NCI-H226 (cell line): ENCODE measurements at regions not wholly inside any gene's neighbourhood (a gene's known extent, or its start where the extent isn't known, plus 50 kb on each side); places are given as distances from the start of the nearest gene placed in this dataset.
A peak's percentile ranks its signal among the peaks of the same experiment; 100 is the strongest.

Source experiments
- DNase-seq: peaks from one replicate; pipeline ENCODE4 v3.0.0-alpha.2; 2015

DNA sequence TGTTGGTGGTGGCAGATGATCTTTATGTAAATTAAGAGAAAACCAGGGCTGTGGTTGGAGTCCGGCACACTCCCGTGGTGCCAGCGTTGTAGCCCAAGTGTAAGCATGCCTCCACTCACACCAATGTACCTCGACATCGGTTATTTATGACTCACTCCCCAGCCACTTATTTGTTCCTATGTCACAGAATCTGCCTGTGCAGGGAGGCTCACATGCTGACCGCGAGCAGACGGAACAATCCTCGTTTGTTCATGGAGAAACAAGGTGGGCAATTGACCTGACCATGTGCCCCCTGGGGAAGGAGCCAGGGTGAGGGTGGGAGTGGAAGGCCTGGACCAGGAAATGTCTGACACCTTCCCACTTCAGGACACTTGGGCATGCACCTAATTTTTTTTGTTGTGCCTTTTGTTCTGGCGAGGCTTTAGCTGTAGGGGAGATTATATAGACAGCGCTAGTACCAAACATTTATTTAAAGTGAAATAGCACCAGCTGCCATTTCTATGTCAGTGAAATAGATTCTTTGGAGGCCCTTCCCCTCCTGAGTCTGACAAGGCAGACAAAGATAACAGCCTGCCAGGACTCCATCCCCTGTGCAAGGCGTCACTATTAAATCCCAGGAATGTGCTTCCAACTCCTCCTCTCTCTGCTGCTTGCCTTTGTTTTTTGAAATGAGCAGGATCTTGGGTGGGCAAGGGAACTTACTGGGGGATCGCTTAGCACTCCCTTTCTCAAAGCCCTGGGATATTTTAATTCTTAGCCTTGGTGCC lies 394.2 kb downstream of the FGF9 start:
- DNase-seq, result peak; percentile 35

DNA sequence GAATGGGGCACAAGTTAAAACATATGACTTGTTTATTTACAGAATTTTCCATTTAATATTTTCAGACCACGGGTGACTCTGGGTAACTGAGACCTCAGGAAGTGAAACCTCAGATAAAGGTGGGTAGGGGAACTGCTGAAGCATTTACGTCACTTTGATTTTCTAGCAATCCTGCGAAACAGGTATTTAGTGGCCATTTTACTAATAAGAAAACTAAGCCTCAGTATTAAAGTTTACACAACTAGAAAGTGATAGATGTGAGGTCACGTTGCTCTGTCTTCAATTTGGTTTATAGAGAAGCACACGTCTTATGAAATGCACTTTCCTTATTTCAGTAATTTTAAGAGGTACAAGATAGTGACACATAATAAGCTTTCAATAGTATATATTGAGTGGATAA lies 402.8 kb downstream of the FGF9 start:
- no peak for DNase-seq

DNA sequence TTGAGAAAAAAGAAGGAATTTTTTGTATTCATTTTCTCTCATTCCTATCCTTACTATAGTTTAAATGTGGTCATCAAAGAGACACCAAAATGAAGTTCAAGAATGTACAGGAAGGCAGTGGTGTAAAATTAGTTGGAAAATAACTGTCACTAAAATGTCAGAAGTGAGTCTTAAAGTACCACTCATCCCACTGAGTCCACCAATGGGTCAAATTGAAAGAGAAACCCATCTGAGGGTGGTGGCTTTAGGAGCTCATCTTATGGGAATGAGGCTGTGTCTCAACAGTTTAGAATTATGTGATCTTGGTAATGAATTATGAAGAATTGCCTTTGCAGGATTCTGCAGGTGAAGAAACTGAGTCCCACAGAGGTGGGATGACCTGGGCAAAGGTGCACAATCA lies 403.5 kb downstream of the FGF9 start:
- no peak for DNase-seq

DNA sequence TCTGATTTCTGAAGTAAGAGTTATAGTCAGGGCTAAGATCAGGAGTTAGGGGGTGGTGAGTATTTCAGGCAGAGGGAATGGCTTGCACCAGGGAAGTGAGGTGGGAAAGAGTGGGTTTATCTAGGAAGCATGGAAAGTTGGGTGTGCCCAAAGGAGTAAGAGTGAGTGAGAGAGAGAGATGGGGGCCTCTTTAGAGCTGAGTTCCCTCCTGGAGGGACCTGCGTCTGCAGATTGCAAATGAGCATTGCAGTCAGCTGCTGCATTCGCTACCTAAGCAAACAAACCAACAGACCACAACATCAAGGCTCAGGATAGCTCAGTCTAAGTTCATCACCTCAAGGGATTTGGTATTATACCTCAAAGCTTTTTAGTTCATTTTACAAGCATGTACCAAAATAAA lies 405.8 kb downstream of the FGF9 start:
- no peak for DNase-seq

DNA sequence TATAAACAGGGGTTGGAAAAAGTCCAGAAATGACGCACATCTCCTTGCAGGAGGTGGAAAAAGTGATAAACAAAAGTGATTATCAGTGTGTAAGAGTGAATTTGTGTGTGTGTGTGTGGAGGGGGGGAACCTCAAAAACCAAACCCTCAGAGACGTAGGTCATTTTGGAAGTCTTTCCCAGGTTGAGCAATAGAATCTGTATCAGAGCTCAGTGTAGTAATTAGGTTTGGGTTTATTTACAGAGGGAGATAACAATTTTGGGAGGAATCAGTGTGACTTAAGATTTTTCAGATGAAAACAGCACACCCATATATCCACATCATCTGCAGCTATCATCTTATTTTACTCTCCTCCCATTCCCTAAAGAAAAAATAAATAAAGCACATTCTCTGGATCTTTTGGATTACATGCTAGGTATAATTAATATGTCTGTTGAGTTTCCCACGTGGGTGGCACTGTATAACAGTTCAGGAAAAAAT lies 406.4 kb downstream of the FGF9 start:
- DNase-seq, result peak; percentile 10

- no peak for DNase-seq
Observed at GRCh38 chr13:22077764-22078163, 406.9 kb downstream of the FGF9 start.

- DNase-seq, result no peak
Observed at GRCh38 chr13:22079961-22080360, 409.1 kb downstream of the FGF9 start.

DNA sequence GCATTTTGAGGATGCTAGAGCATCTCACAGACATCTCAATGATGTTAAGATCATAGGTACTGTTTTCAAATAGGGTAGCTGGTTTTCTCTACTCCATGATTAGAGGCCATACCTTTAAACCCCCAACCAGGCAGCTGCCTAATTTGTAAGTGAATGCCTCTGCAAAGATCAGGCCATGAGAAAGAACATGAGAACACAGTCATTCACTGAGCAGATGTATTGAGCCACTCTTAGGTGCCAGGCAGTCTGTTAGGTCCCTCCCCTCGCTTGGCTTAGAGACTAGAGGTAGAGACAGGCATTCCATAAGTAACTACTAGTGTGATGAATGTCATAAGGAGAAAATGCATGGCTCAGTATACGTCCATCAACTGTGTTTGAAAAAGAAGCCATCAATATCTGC lies 410.0 kb downstream of the FGF9 start:
- DNase-seq, result no peak

DNA sequence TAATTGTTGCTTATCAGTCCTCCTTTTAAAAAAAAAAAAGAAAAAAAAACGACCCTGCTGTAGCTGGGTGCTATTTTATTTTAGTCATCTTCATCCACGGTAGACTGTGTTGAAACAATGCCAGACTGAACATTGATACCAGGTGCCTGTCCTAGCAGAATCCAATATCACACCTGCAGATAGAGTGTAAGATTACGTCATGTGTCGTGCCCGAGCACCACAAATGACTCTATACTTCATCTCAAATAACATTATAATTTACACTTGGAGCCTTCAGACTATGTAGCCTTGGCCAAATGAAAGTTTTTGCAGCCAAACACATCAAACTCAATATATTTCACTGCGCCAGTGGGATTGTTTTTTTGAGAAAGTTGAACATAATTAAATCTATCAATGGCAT lies 410.6 kb downstream of the FGF9 start:
- DNase-seq, result no peak

- DNase-seq, result no peak
Observed at GRCh38 chr13:22082030-22082429, 411.2 kb downstream of the FGF9 start.

- DNase-seq, result no peak
Observed at GRCh38 chr13:22082437-22083100, 411.7 kb downstream of the FGF9 start.

DNA sequence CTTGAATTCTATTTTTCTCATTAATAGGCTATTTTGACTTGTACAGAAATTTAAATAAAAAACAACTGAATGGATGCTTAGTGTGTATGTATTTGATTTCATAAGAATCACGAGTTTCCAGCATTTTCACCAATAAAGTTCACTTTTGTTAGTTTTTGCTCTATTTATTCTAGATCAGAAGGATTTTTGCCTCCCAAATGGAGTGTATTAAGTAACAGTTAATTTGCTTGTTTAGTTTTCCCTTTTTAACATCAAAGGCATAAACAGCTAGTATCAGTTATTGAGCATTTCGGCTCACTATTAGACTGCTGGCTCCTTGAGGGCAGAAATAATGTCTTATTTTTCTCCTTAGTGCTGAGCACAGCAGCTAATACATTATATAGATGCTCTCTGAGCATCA lies 414.1 kb downstream of the FGF9 start:
- no peak for DNase-seq

DNA sequence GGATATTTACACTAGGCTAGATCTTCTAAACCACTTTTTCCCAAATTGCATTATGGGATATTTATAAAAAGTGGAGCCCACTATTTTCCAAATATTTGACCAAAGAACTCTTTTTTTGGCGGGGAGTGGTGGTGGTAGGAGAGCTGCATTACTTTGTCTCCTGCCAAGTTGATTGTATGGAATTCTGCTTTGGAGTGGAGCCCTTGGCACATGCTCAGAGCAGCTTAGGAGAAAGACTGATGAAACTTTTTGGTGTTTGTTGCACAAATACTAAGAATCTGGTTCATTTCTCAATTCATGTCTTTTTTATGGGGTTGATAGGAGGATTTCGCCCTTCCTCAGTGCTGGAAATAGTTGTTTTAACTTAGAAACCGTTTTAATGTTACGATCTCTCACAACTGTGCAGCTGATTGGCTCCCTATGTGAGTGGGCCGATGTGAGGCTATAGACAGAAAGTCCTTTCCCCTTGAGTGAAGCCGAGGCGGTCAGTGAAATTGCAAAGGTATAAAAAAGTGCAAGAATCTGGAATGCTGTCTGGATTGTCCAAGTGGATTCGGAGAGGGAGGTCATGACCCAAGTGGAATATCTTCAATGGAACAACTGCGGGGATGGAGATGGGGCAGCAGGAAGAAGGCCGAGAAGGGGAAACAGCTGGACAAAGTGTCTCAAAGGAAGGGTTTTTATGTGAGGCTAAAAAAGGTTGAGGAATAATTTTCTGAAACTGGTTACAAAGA lies 415.9 kb downstream of the FGF9 start:
- DNase-seq, result no peak

DNA sequence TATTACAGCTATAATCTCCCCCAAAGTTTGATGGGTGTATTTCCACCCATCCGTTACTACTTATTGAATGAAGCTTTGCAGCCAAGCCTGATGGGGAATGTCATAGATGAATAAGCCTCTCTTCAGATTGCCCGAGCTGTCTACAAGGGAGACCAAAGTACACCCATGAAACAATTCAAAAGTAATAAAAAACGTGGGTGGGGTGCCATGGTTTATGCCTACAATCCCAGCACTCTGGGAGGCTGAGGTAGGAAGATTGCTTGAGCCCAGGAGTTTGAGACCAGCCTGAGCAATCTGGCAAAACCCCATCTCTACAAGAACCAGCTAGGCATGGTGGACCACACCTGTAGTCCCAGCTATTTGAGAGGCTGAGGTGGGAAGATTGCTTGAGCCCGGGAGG lies 419.2 kb downstream of the FGF9 start:
- no peak for DNase-seq

DNA sequence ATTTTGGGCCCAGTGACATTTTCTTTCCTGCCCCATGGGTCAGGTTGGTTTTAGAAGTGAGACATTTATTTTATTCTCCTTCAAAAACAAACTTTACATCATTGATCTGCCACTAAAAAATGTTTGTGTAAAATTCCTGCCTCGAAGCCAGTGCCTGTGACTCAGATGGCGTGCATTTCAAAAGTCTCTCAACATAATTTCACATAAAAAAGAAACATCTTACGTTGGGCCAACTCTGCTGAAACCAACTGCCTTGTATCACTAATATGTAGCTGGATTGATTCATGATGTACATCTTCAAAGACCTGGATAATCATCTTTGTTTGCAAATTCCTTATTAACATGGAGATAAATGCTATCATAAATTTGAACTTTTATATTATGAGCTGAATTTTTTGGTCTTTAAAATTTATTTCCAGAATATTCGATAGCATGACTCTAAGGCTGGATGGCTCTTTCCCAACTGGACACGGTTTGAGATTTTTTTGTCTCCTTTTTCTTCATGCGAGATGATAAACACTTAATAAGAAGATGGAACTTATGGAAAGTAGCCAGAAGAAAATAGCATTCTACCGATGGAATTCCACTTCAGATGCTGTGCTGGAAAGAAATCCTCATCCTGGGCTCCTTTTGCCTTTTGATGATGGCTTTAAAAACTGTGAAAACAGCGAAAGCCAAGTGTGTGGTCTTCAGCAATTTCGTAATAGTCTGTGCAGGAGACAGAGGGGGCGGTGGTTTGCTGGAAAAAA lies 420.5 kb downstream of the FGF9 start:
- DNase-seq, result peak; percentile 17

DNA sequence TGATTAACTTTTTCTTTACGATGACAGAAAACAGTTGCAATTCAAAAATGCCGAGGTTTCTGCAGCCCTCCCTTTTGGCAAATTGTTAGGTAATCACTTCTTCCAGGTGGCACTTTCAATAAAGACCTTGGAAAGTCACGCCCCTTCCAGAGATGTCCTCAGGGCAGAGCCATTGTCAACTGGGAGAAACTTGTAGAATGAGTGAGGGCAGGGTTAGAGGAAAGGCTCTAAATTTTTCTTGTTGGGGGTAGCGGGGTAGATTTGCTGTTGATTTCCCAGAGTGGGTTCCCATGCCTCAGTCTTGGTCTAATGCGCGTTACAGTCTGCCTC lies 421.1 kb downstream of the FGF9 start:
- DNase-seq, result no peak

GRCh38 chr13:22092791-22093560 lies 422.1 kb downstream of the FGF9 start:
- peak; percentile 38 for DNase-seq

DNA sequence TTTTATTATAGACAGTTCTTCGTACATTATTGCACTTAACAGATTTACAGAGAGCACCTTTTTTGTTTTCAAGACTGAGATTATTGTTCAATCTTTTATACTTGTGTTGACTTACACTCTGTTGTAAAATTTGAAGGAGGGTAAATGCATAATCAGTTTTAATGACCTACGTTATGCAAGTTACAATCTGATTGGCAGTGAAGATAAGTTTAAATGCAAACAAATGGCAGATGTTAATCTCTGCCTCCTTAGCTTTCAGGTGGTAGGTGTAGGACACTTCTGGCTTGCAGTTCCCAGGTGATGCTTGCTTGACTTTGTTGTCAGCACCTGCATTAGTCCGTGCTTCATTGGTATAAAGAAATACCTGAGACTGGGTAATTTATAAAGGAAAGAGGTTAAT lies 424.9 kb downstream of the FGF9 start:
- no peak for DNase-seq

- DNase-seq, result no peak
Observed at GRCh38 chr13:22099585-22099984, 428.7 kb downstream of the FGF9 start.

GRCh38 chr13:22102271-22102670 lies 431.4 kb downstream of the FGF9 start:
- DNase-seq, result no peak

- peak; percentile 83 for DNase-seq
Observed at GRCh38 chr13:22103046-22104027, 432.5 kb downstream of the FGF9 start.
